PC-3 (cell line): ENCODE measurements at regions not wholly inside any gene's neighbourhood (a gene's known extent, or its start where the extent isn't known, plus 50 kb on each side); places are given as distances from the start of the nearest gene placed in this dataset.
A peak's percentile ranks its signal among the peaks of the same experiment; 100 is the strongest.

ENCODE experiments used
- ATAC-seq: fragments of 200-7000 bp; cut with Tn5 transposase; 2 replicates; pipeline ENCODE4 v1.9.1; 2020; ENCODE audit warnings: mild to moderate bottlenecking, moderate library complexity
- BruUV-seq: library from RNA; stranded (reverse); fragments of 400-500 nt; replicated peaks from 2 replicates; lab custom pipeline; 2021; lab: Mats Ljungman, UMichigan
- CTCF ChIA-PET: fragments of 300-600 bp; sonication (Branson Sonifier 250); formaldehyde crosslinking; loops from one replicate; lab custom pipeline; 2022; ENCODE audit warnings: antibody characterized with exemption; lab: Charles Lee
- POLR2A ChIA-PET: fragments of 300-600 bp; sonication (Branson Sonifier 250); formaldehyde crosslinking; loops from one replicate; lab custom pipeline; 2022; ENCODE audit warnings: antibody characterized with exemption; ENCODE audit not compliant: unreplicated experiment; lab: Charles Lee
- DNase-seq: peaks from one replicate; pipeline ENCODE4 v3.0.0-alpha.2; 2015
- H2AFZ ChIP-seq: fragments of 300-600 bp; sonication (generic); 2 replicates; pipeline ENCODE4 v1.6.0; 2016; ENCODE audit warnings: antibody characterized with exemption, low read length
- H3F3A ChIP-seq: fragments of 300-600 bp; sonication (generic); one replicate; pipeline ENCODE4 v1.6.0; 2017; ENCODE audit warnings: antibody characterized with exemption, low read length, control low read depth, mild to moderate bottlenecking; ENCODE audit not compliant: unreplicated experiment
- H3K27ac ChIP-seq: fragments of 300-600 bp; sonication (generic); 2 replicates; pipeline ENCODE4 v1.5.1; 2016; ENCODE audit warnings: mild to moderate bottlenecking, low read length
- H3K27me3 ChIP-seq: fragments of 300-600 bp; sonication (generic); 2 replicates; pipeline ENCODE4 v1.6.1; 2016; ENCODE audit warnings: low read length, mixed read lengths
- H3K36me3 ChIP-seq: fragments of 300-600 bp; sonication (generic); 2 replicates; pipeline ENCODE4 v1.6.1; 2016; ENCODE audit warnings: low read depth, mixed run types, low read length, mixed read lengths
- H3K4me1 ChIP-seq: fragments of 300-600 bp; sonication (generic); 2 replicates; pipeline ENCODE4 v1.5.1; 2016; ENCODE audit warnings: low read length; ENCODE audit not compliant: insufficient read depth
- H3K4me2 ChIP-seq: fragments of 300-600 bp; sonication (generic); 2 replicates; pipeline ENCODE4 v1.6.0; 2016; ENCODE audit warnings: low read length
- H3K4me3 ChIP-seq: fragments of 300-600 bp; sonication (generic); 2 replicates; pipeline ENCODE4 v1.5.1; 2016; ENCODE audit warnings: mild to moderate bottlenecking, low read length, mixed read lengths
- H3K79me2 ChIP-seq: fragments of 300-600 bp; sonication (generic); 2 replicates; pipeline ENCODE4 v1.6.1; 2017; ENCODE audit warnings: low read length, mixed read lengths
- H3K9ac ChIP-seq: fragments of 300-600 bp; sonication (generic); 2 replicates; pipeline ENCODE4 v1.6.0; 2016; ENCODE audit warnings: mild to moderate bottlenecking, low read length
- H3K9me2 ChIP-seq: fragments of 300-600 bp; sonication (generic); replicated peaks from 2 replicates; pipeline ENCODE4 v1.6.1; 2016; ENCODE audit warnings: mixed run types, low read length, mixed read lengths
- H3K9me3 ChIP-seq: fragments of 300-600 bp; sonication (generic); 2 replicates; pipeline ENCODE4 v1.6.1; 2016; ENCODE audit warnings: low read length, mixed read lengths
- H4K20me1 ChIP-seq: fragments of 300-600 bp; sonication (generic); 2 replicates; pipeline ENCODE4 v1.6.1; 2016; ENCODE audit warnings: low read length, mixed read lengths
- CTCF ChIP-seq: fragments of 300-600 bp; sonication (generic); conservative IDR thresholded peaks from 2 replicates; pipeline ENCODE4 v1.5.1; 2017; ENCODE audit warnings: antibody characterized with exemption, low read depth, mild to moderate bottlenecking, low read length
- EZH2 ChIP-seq: fragments of 300-600 bp; sonication (generic); IDR thresholded peaks from one replicate; pipeline ENCODE4 v1.6.1; 2017; ENCODE audit warnings: antibody characterized with exemption, mild to moderate bottlenecking, low read length; ENCODE audit not compliant: unreplicated experiment
- EZH2phosphoT487 ChIP-seq: fragments of 300-600 bp; sonication (generic); IDR thresholded peaks from 2 replicates; pipeline ENCODE4 v1.6.1; 2018; ENCODE audit warnings: mild to moderate bottlenecking, antibody characterized with exemption, low read length, borderline replicate concordance
- intact Hi-C: fragments of 100-400 bp; cut with micrococcal nuclease; formaldehyde crosslinking; loops from 2 replicates; pipeline ENCODE4 v1.9.0; 2023

- Histone ChIP-seq H3K4me3 (no peak overlapping the region), H3K9ac (no peak overlapping the region), H3K4me2 (peak overlapping the region; percentile 26), H3F3A (no peaks in the 10 kb centered on the region), H3K27ac (no peak overlapping the region), H3K27me3 (peaks cover 3% of the 10 kb centered on the region; the same call in 1 of the 2 replicates), H3K4me1 (peaks cover 8% of the 10 kb centered on the region), H3K9me3 (no peaks in the 10 kb centered on the region), H2AFZ (peak overlapping the region; percentile 16; the same call in 1 of the 2 replicates), H3K36me3 (no peaks in the 10 kb centered on the region), H3K79me2 (no peaks in the 10 kb centered on the region), H4K20me1 (no peaks in the 10 kb centered on the region), H3K9me2 (no peaks in the 10 kb centered on the region)
- ATAC-seq (no peak), DNase-seq (peak; percentile 31)
- no TSS peak for BruUV-seq
- TF ChIP-seq EZH2phosphoT487: no peak
- TF ChIP-seq CTCF: no peak
- no peak for TF ChIP-seq EZH2
- ChIA-PET POLR2A (no interaction called here), CTCF (no interaction called here)
- intact Hi-C loops: no loop called here
Measured at GRCh38 chr4:146029939-146030710, 91.5 kb upstream of the ZNF827 start.

DNA sequence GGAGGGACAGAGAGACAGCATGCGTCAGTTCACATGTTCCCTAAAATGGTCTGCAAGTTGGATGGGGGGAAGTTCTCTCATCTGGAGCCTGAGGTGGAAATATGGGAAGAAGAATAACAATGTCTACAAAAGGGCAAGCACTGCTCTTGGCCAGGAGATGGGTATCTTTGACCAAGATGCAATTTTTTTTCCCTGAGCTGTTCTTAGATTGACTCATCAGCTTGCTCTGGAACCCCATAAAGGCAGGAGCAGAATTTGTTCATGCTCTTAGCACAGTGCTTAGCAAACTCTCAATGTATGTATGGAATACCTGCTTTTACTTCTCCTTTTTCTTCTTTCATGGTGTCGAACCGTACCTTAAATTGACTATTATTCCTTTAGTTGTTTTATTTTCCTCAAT, 90.5 kb upstream of the ZNF827 start:
- TF ChIP-seq EZH2phosphoT487 (no peak), EZH2 (no peak), CTCF (no peak)
- no TSS peak for BruUV-seq
- ATAC-seq (no peak; the same call in 1 of the 2 replicates), DNase-seq (peak; percentile 32)
- Histone ChIP-seq H3K4me3 (no peak overlapping the region), H3K27ac (no peak overlapping the region), H4K20me1 (no peaks in the 10 kb centered on the region), H3K27me3 (peaks cover 7% of the 10 kb centered on the region; the same call in 1 of the 2 replicates), H3K9ac (no peak overlapping the region), H3K9me3 (no peaks in the 10 kb centered on the region), H3K9me2 (no peaks in the 10 kb centered on the region), H3K36me3 (no peaks in the 10 kb centered on the region), H3K79me2 (no peaks in the 10 kb centered on the region), H3K4me2 (no peak overlapping the region), H3F3A (no peaks in the 10 kb centered on the region), H2AFZ (no peak overlapping the region), H3K4me1 (peaks cover 8% of the 10 kb centered on the region)
- intact Hi-C loops: no loop called here
- ChIA-PET POLR2A (no interaction called here), CTCF (interaction anchor here (0.6 kb wide), 1 partner anchor 378 kb away, joined by 3 read pairs; no protein-coding TSS in a partner anchor)

GRCh38 chr4:146027761-146028160, 89.1 kb upstream of the ZNF827 start:
- H3K9ac ChIP-seq: no peak overlapping the region
- ChIA-PET POLR2A (interaction anchor here (0.6 kb wide), 1 partner anchor 298 kb away, joined by 5 read pairs; no protein-coding TSS in a partner anchor), CTCF (no interaction called here)
- no peak overlapping the region for H3K4me3 ChIP-seq
- H3K4me1 ChIP-seq: peaks cover 8% of the 10 kb centered on the region
- no peak overlapping the region for H3K27ac ChIP-seq
- H4K20me1 ChIP-seq: no peaks in the 10 kb centered on the region
- no peaks in the 10 kb centered on the region for H3K9me2 ChIP-seq
- no peak for TF ChIP-seq CTCF
- no peak for TF ChIP-seq EZH2phosphoT487
- no peak for TF ChIP-seq EZH2
- no peak overlapping the region for H3K4me2 ChIP-seq
- peaks cover 7% of the 10 kb centered on the region; the same call in 1 of the 2 replicates for H3K27me3 ChIP-seq
- ATAC-seq (no peak), DNase-seq (no peak)
- H2AFZ ChIP-seq: no peak overlapping the region
- no TSS peak for BruUV-seq
- H3K36me3 ChIP-seq: no peaks in the 10 kb centered on the region
- intact Hi-C loops: no loop called here
- no peaks in the 10 kb centered on the region for H3K9me3 ChIP-seq
- no peaks in the 10 kb centered on the region for H3K79me2 ChIP-seq
- H3F3A ChIP-seq: no peaks in the 10 kb centered on the region
